ENCODE measurements at regions not wholly inside any gene's neighbourhood (a gene's known extent, or its start where the extent isn't known, plus 50 kb on each side); places are given as distances from the start of the nearest gene placed in this dataset.

DNA sequence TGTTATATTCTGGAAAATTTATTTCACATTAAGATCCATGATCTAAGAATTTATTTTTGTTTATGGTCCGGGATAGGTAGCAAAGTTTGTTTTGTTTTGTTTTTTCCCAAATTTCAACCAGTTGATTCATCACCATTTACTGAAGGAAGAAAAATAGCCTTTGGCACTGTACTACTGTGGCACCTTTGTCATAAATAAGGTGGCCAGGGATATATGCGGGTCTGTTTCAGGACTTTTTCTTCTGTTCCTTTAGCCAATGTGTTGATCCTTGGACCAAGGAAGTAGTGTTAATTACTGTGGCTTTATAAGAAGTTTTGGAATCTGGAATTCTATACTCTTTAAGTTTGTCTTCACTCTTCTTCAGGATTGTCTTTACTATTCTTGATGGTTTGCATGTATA, 171.7 kb downstream of the FAXC start:
- no peak overlapping the region for H2AK5ac ChIP-seq (ENCODE audit: insufficient read length, low read length)
- H2BK20ac ChIP-seq (ENCODE audit: low read depth, low read length, poor library complexity, severe bottlenecking), result no peak overlapping the region
- no peak for DNase-seq
- H3K9ac ChIP-seq (ENCODE audit: extremely low read depth, insufficient read length, low read length), result no peak overlapping the region
- H3K4ac ChIP-seq (ENCODE audit: low read depth, low read length), result no peak overlapping the region
- no peaks in the 10 kb centered on the region for H3K23me2 ChIP-seq (ENCODE audit: insufficient read length, low read depth, low read length, poor library complexity, severe bottlenecking)
- H2BK5ac ChIP-seq (ENCODE audit: insufficient read length, low read length), result no peak overlapping the region
- no peaks in the 10 kb centered on the region for H3K27me3 ChIP-seq (ENCODE audit: insufficient read depth, low read length)
- no peak overlapping the region for H3K27ac ChIP-seq (ENCODE audit: insufficient read length, low read depth, low read length)
- no peaks in the 10 kb centered on the region for H4K20me1 ChIP-seq (ENCODE audit: control insufficient read depth, insufficient read depth, insufficient read length)
- H3K79me2 ChIP-seq (ENCODE audit: insufficient read depth, low read length), result no peaks in the 10 kb centered on the region
- H2BK12ac ChIP-seq (ENCODE audit: insufficient read length, low read depth, low read length), result no peak overlapping the region
- H2BK15ac ChIP-seq (ENCODE audit: low read depth, low read length), result no peak overlapping the region
- TF ChIP-seq, protein P1, sequence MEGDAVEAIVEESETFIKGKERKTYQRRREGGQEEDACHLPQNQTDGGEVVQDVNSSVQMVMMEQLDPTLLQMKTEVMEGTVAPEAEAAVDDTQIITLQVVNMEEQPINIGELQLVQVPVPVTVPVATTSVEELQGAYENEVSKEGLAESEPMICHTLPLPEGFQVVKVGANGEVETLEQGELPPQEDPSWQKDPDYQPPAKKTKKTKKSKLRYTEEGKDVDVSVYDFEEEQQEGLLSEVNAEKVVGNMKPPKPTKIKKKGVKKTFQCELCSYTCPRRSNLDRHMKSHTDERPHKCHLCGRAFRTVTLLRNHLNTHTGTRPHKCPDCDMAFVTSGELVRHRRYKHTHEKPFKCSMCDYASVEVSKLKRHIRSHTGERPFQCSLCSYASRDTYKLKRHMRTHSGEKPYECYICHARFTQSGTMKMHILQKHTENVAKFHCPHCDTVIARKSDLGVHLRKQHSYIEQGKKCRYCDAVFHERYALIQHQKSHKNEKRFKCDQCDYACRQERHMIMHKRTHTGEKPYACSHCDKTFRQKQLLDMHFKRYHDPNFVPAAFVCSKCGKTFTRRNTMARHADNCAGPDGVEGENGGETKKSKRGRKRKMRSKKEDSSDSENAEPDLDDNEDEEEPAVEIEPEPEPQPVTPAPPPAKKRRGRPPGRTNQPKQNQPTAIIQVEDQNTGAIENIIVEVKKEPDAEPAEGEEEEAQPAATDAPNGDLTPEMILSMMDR (conservative IDR thresholded peaks at IDR 0.05), result no peak
- no peak overlapping the region for H3K4me3 Mint-ChIP-seq
- no peak overlapping the region for H3T11ph ChIP-seq (ENCODE audit: low read length)
- H3K9me3 Mint-ChIP-seq, result peaks cover 33 to 39% of the 10 kb centered on the region in 2 experiments
- H3K56ac ChIP-seq (ENCODE audit: insufficient read length, low read depth, low read length), result no peak overlapping the region
- no peak overlapping the region for H2AFZ ChIP-seq (ENCODE audit: low read length)
- no peaks in the 10 kb centered on the region for H3K27me3 Mint-ChIP-seq (ENCODE audit: low read depth)
- WGBS (ENCODE audit: extremely low coverage, insufficient read length, low lambda C conversion rate), result no CpG with 5 or more reads among the region's 2 CpGs
- no peaks in the 10 kb centered on the region for H3K4me1 ChIP-seq (ENCODE audit: insufficient read depth, low read length)
- H3K36me3 Mint-ChIP-seq (ENCODE audit: insufficient read depth in 1 of 3, low read depth in 3 of 3), result peaks cover 15 to 35% (median 26%) of the 10 kb centered on the region in 3 experiments
- no peak overlapping the region for H3K14ac ChIP-seq (ENCODE audit: insufficient read depth, low read length)
- H2BK120ac ChIP-seq (ENCODE audit: low read depth, low read length, poor library complexity, severe bottlenecking), result no peak overlapping the region
- H3K27ac Mint-ChIP-seq, result no peak overlapping the region
- H3K23ac ChIP-seq (ENCODE audit: insufficient read length, low read depth, low read length), result no peak overlapping the region
- no peak overlapping the region for H4K8ac ChIP-seq (replicated peaks; ENCODE audit: insufficient read length, low read depth, low read length)
- H4K91ac ChIP-seq (ENCODE audit: insufficient read length, low read depth, low read length), result no peak overlapping the region
- no peak overlapping the region for H3K18ac ChIP-seq (ENCODE audit: insufficient read length, low read depth, low read length)
- H3K9me3 ChIP-seq (ENCODE audit: control insufficient read depth, low read depth, low read length), result peaks cover 6% of the 10 kb centered on the region
- H3K4me2 ChIP-seq (ENCODE audit: insufficient read depth, insufficient read length, low read length), result no peak overlapping the region
- H3K79me1 ChIP-seq (ENCODE audit: insufficient read depth, low read depth, low read length, poor library complexity, severe bottlenecking), result no peaks in the 10 kb centered on the region
- no peak overlapping the region for H4K5ac ChIP-seq (ENCODE audit: insufficient read length, low read depth, low read length)
- no peaks in the 10 kb centered on the region for H3K4me1 Mint-ChIP-seq
